ENCODE measurements at regions not wholly inside any gene's neighbourhood (a gene's known extent, or its start where the extent isn't known, plus 50 kb on each side); places are given as distances from the start of the nearest gene placed in this dataset.
"Not testable (repeated sequence)": the region's sequence is repeated elsewhere in the genome, so short reads cannot be mapped to it uniquely, and the experiment has no call there.

DNA sequence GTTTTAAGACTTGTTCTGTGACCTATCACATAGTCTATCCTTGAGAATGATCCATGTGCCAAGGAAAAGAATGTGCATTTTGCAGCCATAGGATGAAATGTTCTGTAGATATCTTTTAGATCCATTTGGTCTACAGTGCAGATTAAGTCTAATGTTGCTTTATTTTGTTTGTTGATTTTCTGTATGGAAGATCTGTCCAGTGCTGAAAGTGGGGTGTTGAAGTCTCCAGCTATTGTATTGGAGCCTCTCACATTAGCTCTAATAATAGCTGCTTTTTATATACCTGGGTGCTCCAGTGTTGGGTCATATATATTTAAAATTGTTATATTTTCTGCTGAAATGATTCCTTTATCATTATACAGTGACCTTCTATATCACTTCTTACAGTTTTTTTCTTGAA, 155.6 kb upstream of the MON1B start:
- Mint-ChIP-seq H3K4me3 (no peak overlapping the region), H3K27ac (no peak overlapping the region)
- CTCF ChIA-PET: no interaction called here

DNA sequence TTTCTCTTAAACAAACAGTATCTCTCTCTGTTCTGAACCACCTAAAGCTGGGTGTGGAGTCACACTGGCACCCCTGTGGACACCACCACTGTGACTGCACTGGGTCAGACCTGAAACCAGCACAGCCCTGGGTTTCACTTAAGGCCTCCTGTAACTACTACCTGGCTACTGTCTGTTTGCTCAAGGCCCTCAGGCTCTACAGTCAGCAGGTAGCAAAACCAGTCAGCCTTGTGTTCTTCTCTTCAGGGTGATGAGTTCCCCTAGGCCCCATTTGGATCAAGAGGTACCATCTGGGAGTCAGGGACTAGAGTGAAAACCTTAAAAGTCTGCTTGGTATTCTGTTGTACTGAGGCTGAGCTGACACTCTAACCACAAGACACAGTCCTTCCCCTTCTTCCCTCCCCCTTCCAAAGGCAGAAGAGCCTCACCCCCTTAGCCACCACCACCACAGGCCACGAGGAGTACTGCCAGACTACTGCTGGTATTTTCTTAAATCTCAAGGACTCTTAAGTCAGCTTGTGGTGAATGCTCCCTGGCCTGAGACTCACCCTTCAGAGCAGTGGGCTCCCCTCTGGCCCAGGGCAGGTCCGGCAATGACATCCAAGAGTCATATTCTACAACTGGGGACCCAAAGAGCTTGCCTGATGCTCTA, 153.2 kb upstream of the MON1B start:
- CTCF ChIA-PET: no interaction called here
- H3K4me1 Mint-ChIP-seq: no peaks in the 10 kb centered on the region
- H3K4me3 Mint-ChIP-seq: no peak overlapping the region
- no peaks in the 10 kb centered on the region for H3K36me3 Mint-ChIP-seq (ENCODE audit: low read depth)
- H3K9me3 Mint-ChIP-seq: no peaks in the 10 kb centered on the region
- H3K27ac Mint-ChIP-seq: no peak overlapping the region
- DNase-seq: no peak
- H3K27me3 Mint-ChIP-seq: no peaks in the 10 kb centered on the region
- POLR2A ChIA-PET: no interaction called here

More for the DNA sequence above, 155.6 kb upstream of the MON1B start:
- POLR2A ChIA-PET: no interaction called here
- Mint-ChIP-seq H3K36me3 (ENCODE audit: low read depth) (no peaks in the 10 kb centered on the region), H3K4me1 (no peaks in the 10 kb centered on the region), H3K9me3 (no peaks in the 10 kb centered on the region), H3K27me3 (no peaks in the 10 kb centered on the region)
- DNase-seq: no peak

DNA sequence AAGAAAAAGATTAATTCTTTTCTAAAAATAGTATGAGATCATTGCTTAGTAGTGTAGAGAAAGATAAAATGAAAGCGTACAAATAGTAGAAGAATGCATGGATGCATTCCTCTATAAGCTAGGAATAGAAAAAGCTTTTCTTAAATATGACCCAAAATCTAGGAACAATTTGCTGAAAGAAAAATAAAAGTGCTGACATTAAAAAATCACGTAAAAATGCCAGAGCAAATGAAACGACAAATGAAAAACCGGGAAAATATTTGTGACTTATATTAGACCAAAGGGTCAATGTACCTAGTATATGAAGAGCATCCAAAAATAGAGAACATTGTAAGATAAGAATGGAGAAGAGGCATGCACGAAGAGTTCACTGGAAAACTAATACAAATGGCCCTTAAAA, 149.5 kb upstream of the MON1B start:
- Mint-ChIP-seq H3K4me1 (no peaks in the 10 kb centered on the region), H3K36me3 (ENCODE audit: low read depth) (no peaks in the 10 kb centered on the region), H3K9me3 (no peaks in the 10 kb centered on the region), H3K27ac (no peak overlapping the region), H3K27me3 (no peaks in the 10 kb centered on the region), H3K4me3 (no peak overlapping the region)
- POLR2A ChIA-PET: no interaction called here
- no peak for DNase-seq
- CTCF ChIA-PET: no interaction called here

GRCh38 chr16:77043076-77043475, 147.9 kb upstream of the MON1B start:
- ChIA-PET CTCF (no interaction called here), POLR2A (no interaction called here)
- Mint-ChIP-seq H3K36me3 (ENCODE audit: low read depth) (no peaks in the 10 kb centered on the region), H3K9me3 (no peaks in the 10 kb centered on the region), H3K4me3 (no peak overlapping the region), H3K27ac (no peak overlapping the region), H3K27me3 (no peaks in the 10 kb centered on the region), H3K4me1 (no peaks in the 10 kb centered on the region)
- no peak for DNase-seq

- no peaks in the 10 kb centered on the region for H3K36me3 Mint-ChIP-seq (ENCODE audit: low read depth)
- POLR2A ChIA-PET: no interaction called here
- CTCF ChIA-PET: no interaction called here
- no peaks in the 10 kb centered on the region for H3K27me3 Mint-ChIP-seq
- H3K4me3 Mint-ChIP-seq: no peak overlapping the region
- no peaks in the 10 kb centered on the region for H3K9me3 Mint-ChIP-seq
- H3K4me1 Mint-ChIP-seq: no peaks in the 10 kb centered on the region
- no peak overlapping the region for H3K27ac Mint-ChIP-seq
- DNase-seq: no peak
Measured at GRCh38 chr16:77046206-77046605, 144.8 kb upstream of the MON1B start.

- Mint-ChIP-seq H3K27ac (no peak overlapping the region), H3K4me3 (no peak overlapping the region), H3K4me1 (no peaks in the 10 kb centered on the region), H3K27me3 (no peaks in the 10 kb centered on the region), H3K36me3 (ENCODE audit: low read depth) (no peaks in the 10 kb centered on the region), H3K9me3 (no peaks in the 10 kb centered on the region)
- CTCF ChIA-PET: no interaction called here
- no peak for DNase-seq
- POLR2A ChIA-PET: no interaction called here
Measured at GRCh38 chr16:77048085-77048484, 142.9 kb upstream of the MON1B start.

DNA sequence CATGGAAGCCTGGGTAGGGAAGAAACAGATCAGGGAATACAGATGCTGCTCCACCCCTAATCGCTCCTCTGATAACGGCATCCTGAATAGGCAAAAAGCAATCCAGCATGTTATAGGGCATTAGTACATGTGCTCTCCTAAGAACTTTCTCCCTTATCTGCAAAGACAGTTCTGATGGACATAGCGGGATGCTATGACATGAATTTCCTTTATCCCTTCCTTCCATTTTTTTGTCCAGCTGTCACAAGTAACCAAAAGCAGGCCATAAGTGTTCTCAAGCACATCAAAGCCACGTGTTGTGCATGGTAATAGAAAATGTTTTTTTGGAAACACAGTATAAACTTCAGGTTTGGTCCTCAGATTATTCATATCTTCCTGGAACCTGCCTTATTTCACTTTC, 141.4 kb upstream of the MON1B start:
- Mint-ChIP-seq H3K36me3 (ENCODE audit: low read depth) (no peaks in the 10 kb centered on the region), H3K27ac (no peak overlapping the region), H3K4me1 (no peaks in the 10 kb centered on the region), H3K4me3 (no peak overlapping the region), H3K27me3 (no peaks in the 10 kb centered on the region), H3K9me3 (no peaks in the 10 kb centered on the region)
- CTCF ChIA-PET: no interaction called here
- POLR2A ChIA-PET: no interaction called here
- no peak for DNase-seq

DNA sequence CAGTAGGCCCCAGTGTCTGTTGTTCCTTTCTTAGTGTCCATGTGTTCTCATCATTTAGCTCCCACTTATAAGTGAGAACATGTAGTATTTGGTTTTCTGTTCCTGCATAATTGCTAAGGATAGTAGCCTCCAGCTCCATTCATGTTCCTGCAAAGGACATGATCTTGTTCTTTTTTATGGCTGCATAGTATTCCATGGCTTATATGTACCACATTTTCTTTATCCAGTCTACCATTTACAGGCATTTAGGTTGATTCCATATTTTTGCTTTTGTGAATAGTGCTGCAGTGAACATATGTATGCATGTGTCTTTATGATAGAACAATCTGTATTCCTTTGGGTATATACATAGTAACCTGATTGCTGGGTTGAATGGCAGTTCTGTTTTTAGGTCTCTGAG, 134.4 kb upstream of the MON1B start:
- DNase-seq; H3K4me1 Mint-ChIP-seq; H3K27me3 Mint-ChIP-seq; H3K36me3 Mint-ChIP-seq (ENCODE audit: low read depth); H3K9me3 Mint-ChIP-seq; CTCF ChIA-PET; POLR2A ChIA-PET; H3K4me3 Mint-ChIP-seq; H3K27ac Mint-ChIP-seq: not testable (repeated sequence)

DNA sequence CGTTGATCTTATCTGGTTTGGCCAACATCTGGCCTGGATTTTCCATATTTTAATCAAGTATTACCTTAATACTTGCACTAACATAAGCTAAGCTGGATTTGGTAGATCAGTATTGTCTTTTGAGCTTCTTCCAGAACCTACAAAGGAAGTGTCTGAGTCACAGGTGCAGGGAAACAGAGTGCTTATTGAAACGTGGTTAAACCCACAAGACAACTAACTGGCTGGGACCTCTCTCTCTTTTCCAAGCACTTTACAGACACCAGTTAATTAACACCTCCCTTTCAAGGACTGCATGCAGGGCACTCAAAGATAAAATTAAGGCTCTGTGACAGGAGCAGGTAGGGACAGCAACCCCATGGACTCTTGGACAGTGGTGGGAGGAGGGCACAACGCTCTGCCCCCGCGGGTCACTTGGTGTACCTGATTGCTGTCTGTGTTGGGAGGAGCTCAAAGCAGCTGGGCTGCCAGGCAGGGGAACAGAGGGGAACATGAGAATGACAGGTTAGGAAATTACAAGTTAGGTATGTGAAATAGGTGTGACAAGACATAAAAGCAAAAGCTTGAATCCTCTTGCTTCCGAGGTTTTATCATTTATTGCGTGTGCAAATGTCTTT, 133.7 kb upstream of the MON1B start:
- no peak for DNase-seq
- ChIA-PET POLR2A (no interaction called here), CTCF (no interaction called here)
- Mint-ChIP-seq H3K4me3 (no peak overlapping the region), H3K4me1 (no peaks in the 10 kb centered on the region), H3K9me3 (no peaks in the 10 kb centered on the region), H3K27me3 (no peaks in the 10 kb centered on the region), H3K27ac (no peak overlapping the region), H3K36me3 (ENCODE audit: low read depth) (no peaks in the 10 kb centered on the region)

DNA sequence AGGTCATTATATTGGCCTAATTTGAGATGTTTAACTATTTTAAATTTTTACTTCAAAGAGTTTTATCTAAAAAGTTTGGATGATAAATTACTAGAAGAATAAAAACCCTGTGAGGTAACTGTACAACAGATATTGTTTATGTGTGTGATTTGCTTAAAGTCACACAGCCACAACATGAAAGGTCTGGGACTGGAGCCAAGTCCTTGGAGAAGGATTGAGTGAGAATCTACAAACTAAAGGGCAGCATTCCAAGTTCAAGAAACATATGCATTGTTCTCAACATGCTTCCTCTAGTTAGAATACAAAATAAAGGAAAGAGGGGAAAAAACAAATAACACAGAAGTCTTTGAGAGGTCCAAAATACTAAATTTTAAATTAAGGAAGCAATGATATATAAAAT, 131.5 kb upstream of the MON1B start:
- H3K4me3 Mint-ChIP-seq: no peak overlapping the region
- no peak for DNase-seq
- no peak overlapping the region for H3K27ac Mint-ChIP-seq
- H3K27me3 Mint-ChIP-seq: no peaks in the 10 kb centered on the region
- ChIA-PET POLR2A (no interaction called here), CTCF (no interaction called here)
- H3K4me1 Mint-ChIP-seq: no peaks in the 10 kb centered on the region
- H3K9me3 Mint-ChIP-seq: no peaks in the 10 kb centered on the region
- H3K36me3 Mint-ChIP-seq (ENCODE audit: low read depth): no peaks in the 10 kb centered on the region

DNA sequence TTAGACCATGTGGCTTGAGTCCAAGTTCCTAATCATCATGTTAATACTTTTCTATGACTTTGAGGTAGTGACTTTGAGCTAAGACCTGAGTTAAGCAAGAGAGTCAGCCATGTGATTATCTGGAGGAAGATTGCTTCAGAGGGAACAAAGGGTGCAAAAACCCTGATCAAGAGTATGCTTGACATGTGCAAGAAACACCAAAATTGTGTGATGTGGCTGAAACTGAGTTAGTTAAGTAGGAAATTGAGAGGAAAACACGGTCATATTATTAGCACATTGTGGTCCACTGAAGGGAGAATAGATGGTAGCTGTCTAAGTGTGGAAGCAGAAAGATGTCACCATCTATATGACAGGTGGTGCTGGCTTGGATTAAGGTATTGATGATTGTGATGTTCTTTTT, 130.4 kb upstream of the MON1B start:
- CTCF ChIA-PET: no interaction called here
- H3K27me3 Mint-ChIP-seq: no peaks in the 10 kb centered on the region
- no peaks in the 10 kb centered on the region for H3K9me3 Mint-ChIP-seq

GRCh38 chr16:77062878-77063675, 127.9 kb upstream of the MON1B start:
- Mint-ChIP-seq H3K9me3 (no peaks in the 10 kb centered on the region), H3K4me1 (no peaks in the 10 kb centered on the region), H3K36me3 (ENCODE audit: low read depth) (no peaks in the 10 kb centered on the region), H3K27me3 (no peaks in the 10 kb centered on the region), H3K27ac (no peak overlapping the region), H3K4me3 (no peak overlapping the region)
- ChIA-PET CTCF (no interaction called here), POLR2A (no interaction called here)
- DNase-seq: no peak

More for the DNA sequence above, 130.4 kb upstream of the MON1B start:
- Mint-ChIP-seq H3K27ac (no peak overlapping the region), H3K36me3 (ENCODE audit: low read depth) (no peaks in the 10 kb centered on the region), H3K4me3 (no peak overlapping the region), H3K4me1 (no peaks in the 10 kb centered on the region)
- POLR2A ChIA-PET: no interaction called here
- DNase-seq: no peak

DNA sequence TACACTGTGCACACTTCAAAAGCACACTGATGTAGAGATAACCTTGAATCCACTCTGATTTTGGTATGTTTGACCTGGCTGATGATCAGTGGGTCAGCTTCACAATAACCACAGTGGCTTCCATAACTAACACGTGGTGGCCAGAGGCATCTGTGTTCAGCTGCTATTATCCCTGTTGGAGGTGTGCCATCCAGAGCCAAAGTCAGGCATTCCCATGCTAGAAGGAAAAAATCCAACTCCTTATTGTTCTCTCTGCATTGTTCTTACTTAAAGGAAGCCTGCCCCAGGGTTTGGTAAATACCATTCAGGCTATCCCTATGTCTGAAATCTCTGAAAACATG, 127.3 kb upstream of the MON1B start:
- H3K4me3 Mint-ChIP-seq: no peak overlapping the region
- H3K4me1 Mint-ChIP-seq: no peaks in the 10 kb centered on the region
- no peak for DNase-seq
- no peaks in the 10 kb centered on the region for H3K27me3 Mint-ChIP-seq
- no peaks in the 10 kb centered on the region for H3K9me3 Mint-ChIP-seq
- H3K36me3 Mint-ChIP-seq (ENCODE audit: low read depth): no peaks in the 10 kb centered on the region
- POLR2A ChIA-PET: no interaction called here
- no peak overlapping the region for H3K27ac Mint-ChIP-seq
- CTCF ChIA-PET: interaction anchor here (0.5 kb wide), 1 partner anchor 57 kb away, joined by 3 read pairs; no protein-coding TSS in a partner anchor

GRCh38 chr16:77064037-77064436, 127.0 kb upstream of the MON1B start:
- Mint-ChIP-seq H3K27me3 (no peaks in the 10 kb centered on the region), H3K27ac (no peak overlapping the region), H3K4me3 (no peak overlapping the region), H3K9me3 (no peaks in the 10 kb centered on the region), H3K4me1 (no peaks in the 10 kb centered on the region), H3K36me3 (ENCODE audit: low read depth) (no peaks in the 10 kb centered on the region)
- DNase-seq: no peak
- CTCF ChIA-PET: interaction anchor here (0.5 kb wide), 1 partner anchor 57 kb away, joined by 3 read pairs; no protein-coding TSS in a partner anchor
- POLR2A ChIA-PET: no interaction called here
